DOHH2 (cell line): ENCODE measurements at regions not wholly inside any gene's neighbourhood (a gene's known extent, or its start where the extent isn't known, plus 50 kb on each side); places are given as distances from the start of the nearest gene placed in this dataset.

Experiments used
- EZH2phosphoT487 ChIP-seq: fragments of 200-600 bp; sonication (generic); IDR thresholded peaks from 2 replicates; pipeline ENCODE4 v1.6.1; 2017; ENCODE audit warnings: borderline replicate concordance, mild to moderate bottlenecking, antibody characterized with exemption, low read length, moderate library complexity, mixed read lengths
- TF ChIP-seq, protein P1 (sequence below): fragments of 200-600 bp; sonication (generic); IDR thresholded peaks from one replicate; pipeline ENCODE4 v1.5.1; 2014; ENCODE audit warnings: antibody characterized with exemption, mild to moderate bottlenecking, low read depth, low read length; ENCODE audit not compliant: poor library complexity, severe bottlenecking

DNA sequence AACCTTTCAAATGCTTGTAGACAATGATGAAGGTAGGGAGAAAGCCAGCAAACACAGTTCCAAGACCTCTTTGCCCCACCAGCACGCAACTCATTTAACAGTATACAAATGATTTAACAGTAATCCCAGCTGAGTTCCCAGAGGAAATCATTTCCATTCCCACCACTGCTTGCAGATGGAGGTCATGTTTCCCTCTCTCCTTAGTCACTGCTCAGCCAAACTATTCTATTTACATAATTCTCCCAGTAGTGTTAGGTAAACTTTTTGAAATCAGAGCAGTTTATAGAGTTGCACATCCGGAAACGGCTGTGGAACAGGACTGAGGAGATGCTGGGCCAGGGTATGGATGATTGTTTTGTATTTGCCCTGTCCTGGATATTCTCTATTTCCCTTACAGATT is 328.5 kb downstream of the FIGN start:
- TF ChIP-seq, protein P1, sequence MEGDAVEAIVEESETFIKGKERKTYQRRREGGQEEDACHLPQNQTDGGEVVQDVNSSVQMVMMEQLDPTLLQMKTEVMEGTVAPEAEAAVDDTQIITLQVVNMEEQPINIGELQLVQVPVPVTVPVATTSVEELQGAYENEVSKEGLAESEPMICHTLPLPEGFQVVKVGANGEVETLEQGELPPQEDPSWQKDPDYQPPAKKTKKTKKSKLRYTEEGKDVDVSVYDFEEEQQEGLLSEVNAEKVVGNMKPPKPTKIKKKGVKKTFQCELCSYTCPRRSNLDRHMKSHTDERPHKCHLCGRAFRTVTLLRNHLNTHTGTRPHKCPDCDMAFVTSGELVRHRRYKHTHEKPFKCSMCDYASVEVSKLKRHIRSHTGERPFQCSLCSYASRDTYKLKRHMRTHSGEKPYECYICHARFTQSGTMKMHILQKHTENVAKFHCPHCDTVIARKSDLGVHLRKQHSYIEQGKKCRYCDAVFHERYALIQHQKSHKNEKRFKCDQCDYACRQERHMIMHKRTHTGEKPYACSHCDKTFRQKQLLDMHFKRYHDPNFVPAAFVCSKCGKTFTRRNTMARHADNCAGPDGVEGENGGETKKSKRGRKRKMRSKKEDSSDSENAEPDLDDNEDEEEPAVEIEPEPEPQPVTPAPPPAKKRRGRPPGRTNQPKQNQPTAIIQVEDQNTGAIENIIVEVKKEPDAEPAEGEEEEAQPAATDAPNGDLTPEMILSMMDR = no peak
- no peak for TF ChIP-seq EZH2phosphoT487
